Activated naive CD8-positive, alpha-beta T cell (primary cell): ENCODE measurements at regions not wholly inside any gene's neighbourhood (a gene's known extent, or its start where the extent isn't known, plus 50 kb on each side); places are given as distances from the start of the nearest gene placed in this dataset.

ENCODE experiments used
- H3K27ac Mint-ChIP-seq: one replicate; pipeline ENCODE4 v1.8.0; 2021; ENCODE audit warnings: mixed read lengths
- H3K27me3 Mint-ChIP-seq: one replicate; pipeline ENCODE4 v1.8.0; 2021; ENCODE audit warnings: mixed read lengths
- H3K36me3 Mint-ChIP-seq: one replicate; pipeline ENCODE4 v1.8.0; 2021; ENCODE audit warnings: mixed read lengths
- H3K4me1 Mint-ChIP-seq: one replicate; pipeline ENCODE4 v1.8.0; 2021; ENCODE audit warnings: low read depth, mixed read lengths
- H3K4me3 Mint-ChIP-seq: one replicate; pipeline ENCODE4 v1.8.0; 2021; ENCODE audit warnings: mild to moderate bottlenecking, mixed read lengths
- H3K9me3 Mint-ChIP-seq: one replicate; pipeline ENCODE4 v1.8.0; 2021; ENCODE audit warnings: low read depth, mixed read lengths

DNA sequence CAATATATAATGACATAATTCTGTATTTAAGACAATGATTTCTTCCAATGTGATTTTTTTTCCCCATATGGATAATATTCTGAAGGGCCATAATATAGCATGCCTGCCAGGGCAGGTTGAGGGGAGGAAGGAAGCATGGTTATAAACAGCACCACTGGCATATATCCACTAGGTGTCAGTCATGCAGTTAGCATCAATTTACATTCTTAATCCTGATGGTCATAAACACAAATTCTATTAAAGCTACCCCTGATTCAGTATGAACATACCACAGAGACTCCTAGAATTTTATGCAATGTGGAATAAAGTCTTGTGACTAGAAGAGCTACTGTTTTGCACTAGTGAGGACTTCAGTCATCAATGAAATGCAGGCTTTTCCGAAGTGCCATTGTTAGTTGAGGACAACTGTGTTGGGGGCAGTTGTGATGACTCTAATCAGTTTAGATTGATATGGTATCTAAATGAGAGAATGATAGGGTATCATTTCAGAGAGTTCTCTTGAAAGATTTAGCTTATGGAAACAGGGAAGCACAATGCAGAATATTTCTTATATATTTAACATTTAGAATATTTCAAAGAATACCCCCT is 342.7 kb upstream of the NR5A2 start:
- Mint-ChIP-seq H3K27ac (no peak overlapping the region), H3K27me3 (peaks cover 7% of the 10 kb centered on the region), H3K36me3 (no peaks in the 10 kb centered on the region), H3K9me3 (no peaks in the 10 kb centered on the region), H3K4me1 (no peaks in the 10 kb centered on the region), H3K4me3 (no peak overlapping the region)

DNA sequence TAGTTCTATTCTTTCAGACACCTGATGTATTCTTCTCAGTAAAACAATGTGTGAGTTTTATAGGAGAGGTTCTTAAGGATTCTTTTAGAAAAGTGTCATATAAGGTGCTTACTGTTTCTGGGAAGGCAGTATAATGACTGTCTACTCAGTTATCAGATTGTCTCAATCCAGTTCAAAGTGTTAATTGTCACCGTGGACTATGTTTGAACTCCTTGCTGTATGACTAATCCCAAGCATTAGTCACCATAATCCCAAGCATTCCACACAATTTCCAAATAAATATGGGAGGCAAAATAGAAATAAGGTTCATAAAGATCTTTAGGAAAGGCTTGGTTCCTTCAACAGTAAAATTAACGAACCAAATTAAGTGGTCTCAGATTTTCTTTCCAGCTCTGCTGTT is 342.1 kb upstream of the NR5A2 start:
- no peaks in the 10 kb centered on the region for H3K9me3 Mint-ChIP-seq
- H3K4me1 Mint-ChIP-seq: no peaks in the 10 kb centered on the region
- H3K36me3 Mint-ChIP-seq: no peaks in the 10 kb centered on the region
- no peak overlapping the region for H3K4me3 Mint-ChIP-seq
- H3K27me3 Mint-ChIP-seq: peaks cover 7% of the 10 kb centered on the region
- no peak overlapping the region for H3K27ac Mint-ChIP-seq

DNA sequence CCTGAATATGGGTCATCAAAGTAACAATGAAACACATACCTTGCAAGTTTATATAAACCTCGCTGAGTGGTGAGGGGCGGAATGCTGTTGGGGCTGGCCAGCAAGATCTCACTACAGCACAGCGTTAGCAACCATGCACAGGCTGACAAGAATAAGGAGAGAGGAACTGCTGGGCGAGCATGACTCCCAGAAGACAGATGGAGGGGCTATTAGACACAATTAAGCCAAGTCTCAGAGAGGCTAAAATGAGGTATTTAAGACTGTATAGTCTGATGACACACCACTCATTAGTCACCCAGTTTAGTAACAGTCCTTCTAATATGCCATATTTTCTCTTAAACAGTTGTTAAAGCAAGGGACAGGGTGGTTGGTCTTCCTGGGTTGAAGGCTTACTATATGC is 340.2 kb upstream of the NR5A2 start:
- Mint-ChIP-seq H3K9me3 (no peaks in the 10 kb centered on the region), H3K27me3 (peaks cover 15% of the 10 kb centered on the region)

DNA sequence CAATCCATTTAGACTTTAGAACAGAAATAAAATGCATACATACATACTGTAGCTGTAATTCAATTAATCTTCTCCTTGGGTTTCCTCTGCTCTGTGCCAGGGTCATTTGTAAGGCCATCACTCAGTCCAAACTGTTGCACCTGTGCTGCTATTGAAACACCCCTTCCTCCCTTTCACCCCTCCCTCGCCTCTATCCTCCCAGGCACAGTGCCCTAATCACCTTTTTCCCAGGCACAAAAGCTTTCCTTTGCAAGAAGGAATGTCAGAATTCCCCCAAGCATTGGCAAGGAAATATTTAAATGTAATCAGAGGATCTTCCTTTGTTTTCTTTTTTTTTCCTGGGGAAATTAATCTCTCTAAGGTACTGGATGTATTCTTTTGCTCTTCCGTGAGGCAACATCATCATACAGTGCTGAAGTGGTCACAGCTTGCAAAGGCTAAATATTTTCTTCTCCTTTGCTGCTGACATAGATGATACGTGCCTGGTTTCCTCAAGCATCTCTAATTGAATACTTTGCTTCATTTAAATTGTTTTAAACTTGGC is 339.3 kb upstream of the NR5A2 start:
- H3K27ac Mint-ChIP-seq: no peak overlapping the region
- H3K4me1 Mint-ChIP-seq: no peaks in the 10 kb centered on the region
- no peaks in the 10 kb centered on the region for H3K36me3 Mint-ChIP-seq
- no peaks in the 10 kb centered on the region for H3K9me3 Mint-ChIP-seq
- no peak overlapping the region for H3K4me3 Mint-ChIP-seq
- peaks cover 18% of the 10 kb centered on the region for H3K27me3 Mint-ChIP-seq

More for the DNA sequence above, 340.2 kb upstream of the NR5A2 start:
- no peaks in the 10 kb centered on the region for H3K36me3 Mint-ChIP-seq
- H3K27ac Mint-ChIP-seq: no peak overlapping the region
- H3K4me1 Mint-ChIP-seq: no peaks in the 10 kb centered on the region
- H3K4me3 Mint-ChIP-seq: no peak overlapping the region

DNA sequence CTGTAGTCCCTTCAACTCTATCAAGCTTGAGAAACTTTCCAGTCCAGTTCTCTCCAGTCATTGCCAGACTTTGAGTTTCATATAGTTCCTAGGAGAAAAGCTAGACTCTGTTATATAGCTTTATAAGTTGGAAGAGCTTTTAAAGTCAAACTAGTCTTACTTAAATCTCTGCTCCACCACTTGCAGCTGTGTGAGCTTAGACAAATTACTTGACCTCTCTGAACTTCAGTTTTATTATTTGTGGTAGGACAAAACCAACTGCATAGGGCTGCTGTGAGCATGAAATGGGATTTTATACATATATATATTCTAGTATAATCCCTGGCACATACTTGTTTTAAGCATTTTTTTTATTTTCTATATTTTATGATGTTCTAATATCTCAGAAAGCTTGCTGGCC is 338.7 kb upstream of the NR5A2 start:
- no peaks in the 10 kb centered on the region for H3K9me3 Mint-ChIP-seq
- no peak overlapping the region for H3K4me3 Mint-ChIP-seq
- no peaks in the 10 kb centered on the region for H3K36me3 Mint-ChIP-seq
- H3K27ac Mint-ChIP-seq: no peak overlapping the region
- H3K4me1 Mint-ChIP-seq: no peaks in the 10 kb centered on the region
- peaks cover 18% of the 10 kb centered on the region for H3K27me3 Mint-ChIP-seq

DNA sequence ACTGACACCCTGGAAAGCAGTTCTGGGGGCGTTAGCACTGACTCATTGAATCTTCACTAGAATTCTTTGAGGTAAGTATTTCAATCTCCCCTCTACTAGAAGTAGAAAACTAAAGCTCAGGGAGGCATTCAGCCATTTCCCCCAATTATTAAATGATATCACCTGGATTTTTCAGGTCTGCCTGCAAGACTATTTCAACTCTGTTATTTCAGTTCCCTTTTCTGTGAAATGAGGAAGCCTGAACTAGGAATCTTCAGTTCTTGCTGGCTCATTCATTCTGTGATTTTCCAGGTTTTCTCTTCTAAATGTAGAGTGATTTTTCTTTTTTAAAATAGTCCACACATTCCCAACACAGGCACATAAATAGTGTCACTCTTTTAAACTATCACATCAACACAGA is 337.0 kb upstream of the NR5A2 start:
- Mint-ChIP-seq H3K36me3 (no peaks in the 10 kb centered on the region), H3K4me1 (no peaks in the 10 kb centered on the region), H3K27me3 (peaks cover 21% of the 10 kb centered on the region), H3K27ac (no peak overlapping the region), H3K9me3 (no peaks in the 10 kb centered on the region), H3K4me3 (no peak overlapping the region)

DNA sequence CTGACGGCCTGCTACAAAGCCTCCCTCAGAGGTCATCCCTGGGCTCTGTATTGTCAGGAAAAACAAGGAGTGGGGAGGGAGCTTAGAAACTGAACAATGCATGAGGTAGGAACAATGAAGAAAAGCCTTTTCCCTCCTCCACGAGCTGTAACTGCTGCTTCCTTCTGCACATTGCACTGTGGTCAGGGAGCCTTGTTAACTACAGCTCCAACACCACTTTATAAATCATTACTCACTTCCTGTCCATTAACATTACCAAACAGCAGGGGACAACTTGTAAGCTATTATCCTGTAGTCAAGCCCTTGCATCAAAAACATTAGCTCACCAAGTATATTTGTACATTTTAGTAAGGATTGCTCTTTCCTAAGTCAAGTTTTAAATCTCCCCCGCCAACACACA is 336.0 kb upstream of the NR5A2 start:
- peaks cover 17% of the 10 kb centered on the region for H3K27me3 Mint-ChIP-seq
- H3K9me3 Mint-ChIP-seq: no peaks in the 10 kb centered on the region
- no peaks in the 10 kb centered on the region for H3K36me3 Mint-ChIP-seq
- no peak overlapping the region for H3K4me3 Mint-ChIP-seq
- no peaks in the 10 kb centered on the region for H3K4me1 Mint-ChIP-seq
- no peak overlapping the region for H3K27ac Mint-ChIP-seq

DNA sequence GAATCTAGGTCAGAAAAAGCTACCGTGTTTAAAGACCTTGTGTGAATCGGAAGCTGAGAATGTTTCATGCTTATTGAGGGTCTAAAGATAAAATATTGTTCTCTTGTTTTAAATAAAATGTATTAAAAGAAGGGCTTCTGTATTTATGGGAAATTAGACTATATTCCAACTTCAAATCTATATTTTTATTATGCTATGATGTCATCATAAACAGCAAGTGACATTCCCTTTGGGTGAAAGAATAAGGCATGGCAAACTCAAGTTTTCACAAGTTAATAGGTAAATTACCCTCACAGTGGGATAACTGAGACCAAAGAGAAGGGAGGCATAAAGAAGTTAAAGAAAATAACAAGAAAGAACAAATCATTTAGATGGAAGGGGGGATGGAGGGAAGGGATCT is 333.8 kb upstream of the NR5A2 start:
- H3K9me3 Mint-ChIP-seq: no peaks in the 10 kb centered on the region
- peaks cover 16% of the 10 kb centered on the region for H3K27me3 Mint-ChIP-seq
- no peak overlapping the region for H3K27ac Mint-ChIP-seq
- no peaks in the 10 kb centered on the region for H3K4me1 Mint-ChIP-seq
- H3K4me3 Mint-ChIP-seq: no peak overlapping the region
- no peaks in the 10 kb centered on the region for H3K36me3 Mint-ChIP-seq

DNA sequence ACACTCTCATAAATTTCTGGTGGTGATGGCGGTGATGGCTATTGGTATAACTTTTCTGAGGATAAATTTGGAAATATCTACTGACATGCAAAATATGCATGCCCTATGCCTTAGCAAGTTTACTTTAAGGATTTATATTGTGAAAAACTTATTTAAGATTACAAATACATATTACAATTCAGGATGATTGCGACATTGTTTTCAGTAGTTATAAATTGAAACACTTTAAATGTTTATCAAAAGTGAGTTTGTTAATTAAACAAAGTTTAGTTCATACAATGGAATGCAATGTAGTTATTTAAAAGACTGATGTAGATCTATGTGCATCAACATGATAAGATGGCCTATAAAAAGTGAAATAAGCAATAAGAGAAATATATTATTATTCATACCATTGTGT is 331.3 kb upstream of the NR5A2 start:
- Mint-ChIP-seq H3K36me3 (no peaks in the 10 kb centered on the region), H3K4me3 (no peak overlapping the region), H3K27me3 (peaks cover 13% of the 10 kb centered on the region), H3K27ac (no peak overlapping the region), H3K9me3 (no peaks in the 10 kb centered on the region), H3K4me1 (no peaks in the 10 kb centered on the region)

DNA sequence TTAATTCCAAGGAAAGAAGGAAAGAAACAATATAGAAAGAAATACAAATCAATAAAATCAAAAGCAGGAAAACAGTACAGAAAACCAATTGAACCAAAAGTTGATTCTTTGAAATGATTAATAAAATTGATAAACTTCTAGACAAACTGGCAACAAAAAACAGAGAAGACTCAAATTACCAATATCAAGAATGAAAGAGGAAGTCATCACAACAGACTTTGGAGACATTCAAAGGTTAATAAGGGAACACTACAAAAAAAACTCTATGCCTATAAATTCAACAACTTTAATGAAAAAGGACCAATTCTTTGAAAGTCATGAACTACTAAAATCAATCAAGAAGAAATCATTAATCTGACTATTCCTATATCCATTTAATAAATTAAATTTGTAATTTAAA is 329.3 kb upstream of the NR5A2 start:
- Mint-ChIP-seq H3K4me3 (no peak overlapping the region), H3K36me3 (no peaks in the 10 kb centered on the region), H3K4me1 (no peaks in the 10 kb centered on the region), H3K9me3 (no peaks in the 10 kb centered on the region), H3K27ac (no peak overlapping the region), H3K27me3 (peaks cover 5% of the 10 kb centered on the region)

DNA sequence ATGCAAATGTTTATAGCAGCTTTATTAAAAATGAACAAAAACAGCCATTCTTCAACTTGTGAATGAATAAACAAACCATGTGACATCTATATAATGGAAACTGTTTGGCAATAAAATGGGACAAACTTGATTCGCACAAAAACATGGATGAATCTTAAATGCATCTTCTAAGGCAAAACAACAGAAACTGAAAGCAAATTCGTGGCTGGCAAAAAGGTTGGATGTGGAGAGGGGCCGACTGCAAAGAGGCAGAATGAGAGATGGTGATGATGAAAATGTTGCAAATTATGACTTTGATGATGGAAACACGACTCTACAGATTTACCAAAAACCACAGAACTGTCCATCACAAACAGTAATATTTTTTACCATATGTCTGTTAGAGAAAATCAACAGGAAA is 327.0 kb upstream of the NR5A2 start:
- H3K27me3 Mint-ChIP-seq: peaks cover 2% of the 10 kb centered on the region
- H3K4me3 Mint-ChIP-seq: no peak overlapping the region
- no peaks in the 10 kb centered on the region for H3K4me1 Mint-ChIP-seq
- H3K27ac Mint-ChIP-seq: no peak overlapping the region
- no peaks in the 10 kb centered on the region for H3K36me3 Mint-ChIP-seq
- no peaks in the 10 kb centered on the region for H3K9me3 Mint-ChIP-seq

DNA sequence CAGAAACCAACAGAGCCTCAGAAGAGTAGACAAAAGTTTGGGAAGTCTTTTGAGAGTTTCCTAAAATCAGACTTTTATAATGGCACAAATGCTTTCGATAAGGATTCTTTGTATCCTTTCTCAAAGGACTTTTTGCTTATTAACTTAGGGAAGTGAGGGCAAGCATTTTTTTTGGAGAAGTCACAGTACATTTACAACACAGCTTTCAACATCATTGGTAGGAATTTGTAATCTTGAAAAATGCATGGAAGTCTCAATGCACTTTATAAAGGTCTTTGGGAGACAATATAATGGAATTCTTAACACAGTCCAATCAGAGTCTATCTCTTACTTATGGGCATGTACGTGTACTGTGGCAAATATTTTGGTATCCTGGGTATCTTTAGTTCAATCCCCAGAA is 325.8 kb upstream of the NR5A2 start:
- Mint-ChIP-seq H3K4me1 (no peaks in the 10 kb centered on the region), H3K4me3 (no peak overlapping the region), H3K27me3 (peaks cover 5% of the 10 kb centered on the region), H3K36me3 (no peaks in the 10 kb centered on the region), H3K27ac (no peak overlapping the region), H3K9me3 (no peaks in the 10 kb centered on the region)

DNA sequence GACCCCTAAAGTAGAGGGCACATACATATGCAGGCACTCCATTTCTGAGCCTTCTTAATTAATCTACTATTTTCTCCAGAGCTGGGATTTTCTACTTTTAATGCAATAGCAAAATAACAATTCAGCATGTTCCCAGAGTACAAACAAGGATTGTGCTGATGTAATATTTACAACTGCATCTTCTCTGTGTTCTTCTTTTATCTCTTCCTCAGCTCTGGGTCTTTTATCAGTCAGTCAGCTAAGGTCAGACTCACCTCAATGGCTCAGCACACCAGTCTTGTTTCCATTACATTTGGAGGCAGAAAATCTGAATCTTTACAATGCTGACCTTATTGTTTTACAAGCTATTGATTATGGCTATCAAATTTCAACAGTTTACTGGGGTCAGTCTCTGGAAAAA is 323.3 kb upstream of the NR5A2 start:
- peaks cover 3% of the 10 kb centered on the region for H3K27me3 Mint-ChIP-seq
- no peaks in the 10 kb centered on the region for H3K36me3 Mint-ChIP-seq
- no peak overlapping the region for H3K27ac Mint-ChIP-seq
- H3K9me3 Mint-ChIP-seq: no peaks in the 10 kb centered on the region
- no peaks in the 10 kb centered on the region for H3K4me1 Mint-ChIP-seq
- H3K4me3 Mint-ChIP-seq: no peak overlapping the region

DNA sequence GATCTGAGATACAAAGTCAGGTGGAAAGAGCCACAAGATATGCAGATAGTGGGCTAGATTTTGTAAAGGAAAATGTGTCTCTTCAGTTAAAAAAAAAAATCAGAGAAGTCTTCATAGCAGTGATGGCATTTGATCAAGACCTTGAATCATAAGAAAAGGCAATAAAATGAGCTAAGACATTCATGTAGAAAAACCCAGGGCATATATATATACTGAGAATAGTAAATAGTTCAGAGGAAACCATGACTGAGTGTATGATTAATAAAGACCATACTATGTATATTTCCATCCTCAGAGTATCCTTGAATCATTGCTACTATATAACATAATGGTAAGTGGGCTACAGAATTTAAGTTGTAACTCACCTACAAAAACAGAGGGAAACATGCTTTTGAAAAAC is 321.7 kb upstream of the NR5A2 start:
- H3K4me1 Mint-ChIP-seq: no peaks in the 10 kb centered on the region
- H3K27ac Mint-ChIP-seq: no peak overlapping the region
- H3K27me3 Mint-ChIP-seq: peaks cover 7% of the 10 kb centered on the region
- H3K36me3 Mint-ChIP-seq: peaks cover 4% of the 10 kb centered on the region
- peaks cover 12% of the 10 kb centered on the region for H3K9me3 Mint-ChIP-seq
- H3K4me3 Mint-ChIP-seq: no peak overlapping the region

DNA sequence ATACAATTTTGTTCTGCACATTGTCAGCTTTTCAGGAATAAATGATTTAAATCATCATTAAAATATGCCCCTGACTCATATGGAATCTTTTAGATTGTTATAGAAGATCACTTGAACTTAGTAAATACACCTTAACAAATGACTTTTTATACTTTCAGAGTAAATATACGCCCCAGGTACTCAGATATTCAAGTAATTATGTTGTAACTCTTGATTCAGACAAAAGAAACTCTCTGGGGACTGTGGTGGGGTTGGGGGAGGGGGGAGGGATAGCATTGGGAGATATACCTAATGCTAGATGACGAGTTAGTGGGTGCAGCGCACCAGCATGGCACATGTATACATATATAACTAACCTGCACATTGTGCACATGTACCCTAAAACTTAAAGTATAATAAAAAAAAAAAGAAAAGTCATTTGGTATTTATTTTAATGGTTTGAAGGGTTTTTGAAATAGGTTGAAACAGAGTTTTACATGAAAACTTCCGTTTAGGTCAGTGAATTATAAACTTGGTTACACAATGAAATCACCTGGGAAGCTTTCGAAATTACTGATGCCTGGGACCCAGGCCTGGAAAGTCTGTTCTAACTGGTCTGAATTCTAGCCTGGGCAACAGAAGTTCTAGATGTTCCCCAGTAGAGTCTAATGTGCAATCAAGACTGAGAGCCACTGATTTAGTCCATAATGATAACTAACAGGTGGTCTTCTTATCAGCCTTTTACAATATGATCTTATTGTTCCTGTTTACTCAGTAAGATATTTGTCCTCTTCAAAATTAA is 320.5 kb upstream of the NR5A2 start:
- H3K9me3 Mint-ChIP-seq: peaks cover 24% of the 10 kb centered on the region
- no peak overlapping the region for H3K4me3 Mint-ChIP-seq
- peaks cover 11% of the 10 kb centered on the region for H3K27me3 Mint-ChIP-seq
- no peaks in the 10 kb centered on the region for H3K4me1 Mint-ChIP-seq
- H3K27ac Mint-ChIP-seq: no peak overlapping the region
- H3K36me3 Mint-ChIP-seq: peaks cover 9% of the 10 kb centered on the region

DNA sequence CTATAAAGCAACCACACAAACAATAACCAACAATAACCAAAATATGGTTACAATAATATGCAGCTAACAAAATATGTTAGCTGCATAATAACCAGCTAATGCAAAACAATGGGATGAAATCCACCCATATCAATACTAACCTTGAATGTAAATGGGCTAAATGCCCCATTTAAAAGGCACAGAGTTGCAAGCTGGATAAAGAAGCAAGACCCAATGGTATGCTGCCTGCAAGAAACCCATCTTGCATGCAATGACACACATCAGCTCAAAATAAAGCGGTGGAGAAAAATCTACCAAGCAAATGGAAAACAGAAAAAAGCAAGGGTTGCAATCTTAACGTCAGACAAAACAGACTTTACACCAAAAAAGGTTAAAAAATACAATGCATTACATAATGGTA is 316.5 kb upstream of the NR5A2 start:
- peaks cover 9% of the 10 kb centered on the region for H3K36me3 Mint-ChIP-seq

More for the DNA sequence above, 316.5 kb upstream of the NR5A2 start:
- H3K9me3 Mint-ChIP-seq: peaks cover 24% of the 10 kb centered on the region
- H3K4me3 Mint-ChIP-seq: no peak overlapping the region
- H3K27me3 Mint-ChIP-seq: peaks cover 9% of the 10 kb centered on the region
- H3K4me1 Mint-ChIP-seq: no peaks in the 10 kb centered on the region
- no peak overlapping the region for H3K27ac Mint-ChIP-seq
